ENCODE measurements at regions not wholly inside any gene's neighbourhood (a gene's known extent, or its start where the extent isn't known, plus 50 kb on each side); places are given as distances from the start of the nearest gene placed in this dataset.

- Histone ChIP-seq H4K20me1 (ENCODE audit: insufficient read depth, low read length) (no peaks in the 10 kb centered on the region), H3K79me2 (ENCODE audit: insufficient read depth, low read length) (no peaks in the 10 kb centered on the region), H3K36me3 (replicated peaks in 1 of 2; ENCODE audit: control insufficient read depth in 1 of 2, insufficient read depth in 2 of 2, low read length in 2 of 2) (no peaks in the 10 kb centered on the region), H3K9ac (ENCODE audit: insufficient read depth, low read depth, low read length) (no peak overlapping the region), H3K27me3 (ENCODE audit: control insufficient read depth in 1 of 2, insufficient read depth in 2 of 2, low read length in 2 of 2) (no peaks in the 10 kb centered on the region; a peak in 1 of 5 replicates), H3K27ac (ENCODE audit: extremely low read length, insufficient read depth, low read length) (no peak overlapping the region), H3K4me1 (ENCODE audit: insufficient read depth, low read length) (peaks cover 23% of the 10 kb centered on the region), H3K9me3 (ENCODE audit: low read length) (no peaks in the 10 kb centered on the region), H3K4me3 (replicated peaks in 1 of 3; ENCODE audit: insufficient read depth in 1 of 3, low read depth in 2 of 3, low read length in 3 of 3) (no peak overlapping the region), H3K4me2 (ENCODE audit: low read depth, low read length) (no peak overlapping the region), H2AFZ (ENCODE audit: low read length) (no peak overlapping the region)
- intact Hi-C loops (cut with micrococcal nuclease; ENCODE audit: unreplicated experiment) (no loop called here), in situ Hi-C loops (cut with HindIII; ENCODE audit: extremely low pct_ligation_motif_present, low pct_unique_long_range_greater_than_20kb) (no loop called here)
- POLR2A ChIA-PET = no interaction called here
- 30% methylated on average over 1 of the region's 1 CpG for WGBS (ENCODE audit: low lambda C conversion rate)
- DNase-seq (ENCODE audit: low spot score) = no peak
- CTCF ChIA-PET (ENCODE audit: low intra/inter-chr PET ratio, low total read pairs) = no interaction called here
- ATAC-seq = no peak
- no TSS peak for BruUV-seq (replicated peaks)
- TF ChIP-seq ZFP62 (CRISPR knock-in tag; IDR thresholded peaks at IDR 0.05) (no peak), ZNF136 (CRISPR knock-in tag; IDR thresholded peaks at IDR 0.05; ENCODE audit: low read depth) (no peak), NCOA2 (CRISPR knock-in tag; IDR thresholded peaks at IDR 0.05) (no peak), ARID4A (CRISPR knock-in tag; IDR thresholded peaks at IDR 0.05; ENCODE audit: borderline replicate concordance) (no peak), BRD4 (CRISPR knock-in tag; IDR thresholded peaks at IDR 0.05) (no peak), ZNF574 (CRISPR knock-in tag; IDR thresholded peaks at IDR 0.05) (no peak), CENPT (CRISPR knock-in tag; IDR thresholded peaks at IDR 0.05; ENCODE audit: low read depth) (no peak)
- FAIRE-seq = no peak
These were observed 409.9 kb upstream of the SOX5 start for GRCh38 chr12:24359418-24359817.

Measured in HepG2 (cell line).